ENCODE measurements at regions not wholly inside any gene's neighbourhood (a gene's known extent, or its start where the extent isn't known, plus 50 kb on each side); places are given as distances from the start of the nearest gene placed in this dataset.
"Not testable (repeated sequence)": the region's sequence is repeated elsewhere in the genome, so short reads cannot be mapped to it uniquely, and the experiment has no call there.

DNA sequence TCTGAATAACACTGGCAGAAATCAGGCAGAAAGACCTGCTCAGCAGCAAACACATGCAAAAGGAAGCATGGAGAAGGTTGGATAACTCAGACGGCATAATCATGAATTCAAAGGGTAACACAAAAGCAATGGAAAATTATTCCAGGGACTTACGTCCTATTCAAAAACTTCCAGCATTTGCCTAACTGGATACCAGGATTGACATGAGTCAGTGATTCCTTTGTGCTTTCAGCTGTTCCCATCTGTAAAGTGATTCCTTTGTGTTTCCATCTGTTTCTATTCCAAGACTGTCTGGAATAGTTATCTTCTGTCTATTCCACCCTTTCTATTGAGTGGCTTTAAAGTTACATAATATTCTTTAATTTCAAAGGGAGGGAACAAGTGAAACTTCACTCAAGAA, 1361.7 kb upstream of the CDH9 start:
- no peak for DNase-seq (ENCODE audit: extremely low spot score)
- POLR2A ChIA-PET, result no interaction called here
- CTCF ChIA-PET, result no interaction called here
- TF ChIP-seq, protein P1, sequence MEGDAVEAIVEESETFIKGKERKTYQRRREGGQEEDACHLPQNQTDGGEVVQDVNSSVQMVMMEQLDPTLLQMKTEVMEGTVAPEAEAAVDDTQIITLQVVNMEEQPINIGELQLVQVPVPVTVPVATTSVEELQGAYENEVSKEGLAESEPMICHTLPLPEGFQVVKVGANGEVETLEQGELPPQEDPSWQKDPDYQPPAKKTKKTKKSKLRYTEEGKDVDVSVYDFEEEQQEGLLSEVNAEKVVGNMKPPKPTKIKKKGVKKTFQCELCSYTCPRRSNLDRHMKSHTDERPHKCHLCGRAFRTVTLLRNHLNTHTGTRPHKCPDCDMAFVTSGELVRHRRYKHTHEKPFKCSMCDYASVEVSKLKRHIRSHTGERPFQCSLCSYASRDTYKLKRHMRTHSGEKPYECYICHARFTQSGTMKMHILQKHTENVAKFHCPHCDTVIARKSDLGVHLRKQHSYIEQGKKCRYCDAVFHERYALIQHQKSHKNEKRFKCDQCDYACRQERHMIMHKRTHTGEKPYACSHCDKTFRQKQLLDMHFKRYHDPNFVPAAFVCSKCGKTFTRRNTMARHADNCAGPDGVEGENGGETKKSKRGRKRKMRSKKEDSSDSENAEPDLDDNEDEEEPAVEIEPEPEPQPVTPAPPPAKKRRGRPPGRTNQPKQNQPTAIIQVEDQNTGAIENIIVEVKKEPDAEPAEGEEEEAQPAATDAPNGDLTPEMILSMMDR (IDR thresholded peaks at IDR 0.05; ENCODE audit: control extremely low read depth, extremely low read depth, low read depth, missing control alignments), result no peak

DNA sequence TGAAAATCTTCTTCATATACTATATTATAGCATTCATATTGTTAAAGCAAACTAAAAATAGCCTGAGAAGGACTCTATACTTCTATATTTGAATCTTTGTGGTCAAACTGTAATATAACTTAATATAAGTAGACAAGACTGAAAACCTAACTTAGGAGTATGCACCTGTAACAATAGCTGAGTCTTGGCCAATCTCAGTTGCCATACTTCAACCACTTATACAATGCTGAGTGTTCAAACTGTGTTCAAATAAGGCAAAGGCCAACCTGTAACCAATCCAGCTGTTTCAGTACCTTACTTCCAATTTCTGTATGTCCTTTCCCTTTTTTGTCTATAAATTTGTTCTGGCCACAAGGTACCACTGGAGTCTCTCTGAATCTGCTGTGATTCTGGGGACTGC, 1360.8 kb upstream of the CDH9 start:
- ChIA-PET POLR2A (no interaction called here), CTCF (no interaction called here)
- TF ChIP-seq, protein P1 (IDR thresholded peaks at IDR 0.05; ENCODE audit: control extremely low read depth, extremely low read depth, low read depth, missing control alignments), result no peak
- no peak for DNase-seq (ENCODE audit: extremely low spot score)

DNA sequence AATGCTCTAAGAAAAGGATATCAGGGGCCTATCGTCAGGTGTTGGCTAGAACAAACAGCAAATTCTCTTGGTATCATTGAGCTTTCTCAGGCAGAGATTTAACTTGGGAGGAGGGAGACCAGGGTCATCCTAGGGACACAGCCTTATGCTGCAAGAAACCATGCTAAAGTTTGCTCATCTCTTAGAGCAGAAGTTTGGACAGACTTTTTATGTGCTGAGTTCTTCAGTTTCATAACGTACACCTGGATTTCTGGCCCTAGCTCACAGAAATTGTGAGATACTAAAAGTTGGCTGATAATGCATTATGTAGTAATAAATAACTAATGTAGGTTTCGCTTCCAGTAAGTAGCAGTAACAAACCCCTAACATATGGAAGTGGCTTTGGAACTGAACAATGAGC, 1359.8 kb upstream of the CDH9 start:
- ChIA-PET POLR2A (no interaction called here), CTCF (interaction anchor here (0.9 to 1.4 kb wide), 2 partner anchors 12 to 16 kb away, joined by 3 to 4 read pairs; no protein-coding TSS in a partner anchor)
- no peak for DNase-seq (ENCODE audit: extremely low spot score)
- TF ChIP-seq, protein P1 (IDR thresholded peaks at IDR 0.05; ENCODE audit: control extremely low read depth, extremely low read depth, low read depth, missing control alignments), result no peak

DNA sequence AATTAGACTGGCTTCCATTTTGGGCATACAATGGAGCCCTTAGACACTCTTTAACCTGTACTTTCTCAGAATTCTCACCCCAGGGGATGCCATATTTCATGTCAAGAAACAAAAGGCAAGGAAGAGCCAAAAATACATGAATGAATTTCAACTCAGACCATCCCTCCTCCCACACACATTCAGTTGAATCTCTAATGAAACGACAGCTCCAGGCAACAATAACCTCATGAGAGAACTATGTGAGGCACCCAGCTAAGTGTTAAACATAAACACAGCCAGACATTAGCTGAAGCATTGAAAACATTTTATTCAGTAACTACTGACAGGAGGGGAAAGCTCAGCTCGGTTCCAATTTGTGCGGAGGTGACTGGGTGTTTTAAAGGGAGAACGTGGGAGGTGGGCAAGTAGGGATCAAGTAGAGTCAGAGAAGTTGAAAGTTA, 1359.1 kb upstream of the CDH9 start:
- ChIA-PET POLR2A (no interaction called here), CTCF (interaction anchor here (1.4 kb wide), 1 partner anchor 13 kb away, joined by 4 read pairs; no protein-coding TSS in a partner anchor)
- TF ChIP-seq, protein P1 (IDR thresholded peaks at IDR 0.05; ENCODE audit: control extremely low read depth, extremely low read depth, low read depth, missing control alignments), result no peak
- DNase-seq (ENCODE audit: extremely low spot score), result no peak

DNA sequence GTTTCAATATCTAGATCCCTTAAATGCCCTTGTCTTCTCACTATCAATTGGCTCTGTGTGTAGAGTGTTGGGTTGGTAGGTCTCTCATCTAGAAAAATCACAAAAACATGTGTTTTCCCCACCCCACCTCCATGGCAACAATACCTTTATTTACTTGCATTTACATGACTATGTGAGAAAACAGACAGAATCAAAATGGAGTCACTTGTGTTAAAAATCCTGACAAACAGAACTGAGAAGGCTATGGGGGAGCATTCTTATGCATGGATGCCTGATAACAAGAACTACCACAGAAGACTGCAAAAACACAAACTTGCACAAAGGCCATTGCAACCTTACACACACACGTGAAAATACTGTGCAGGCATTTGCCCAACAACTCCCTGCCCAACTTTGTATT, 1352.9 kb upstream of the CDH9 start:
- TF ChIP-seq, protein P1 (IDR thresholded peaks at IDR 0.05; ENCODE audit: control extremely low read depth, extremely low read depth, low read depth, missing control alignments), result no peak
- POLR2A ChIA-PET, result no interaction called here
- DNase-seq (ENCODE audit: extremely low spot score), result no peak
- CTCF ChIA-PET, result no interaction called here

DNA sequence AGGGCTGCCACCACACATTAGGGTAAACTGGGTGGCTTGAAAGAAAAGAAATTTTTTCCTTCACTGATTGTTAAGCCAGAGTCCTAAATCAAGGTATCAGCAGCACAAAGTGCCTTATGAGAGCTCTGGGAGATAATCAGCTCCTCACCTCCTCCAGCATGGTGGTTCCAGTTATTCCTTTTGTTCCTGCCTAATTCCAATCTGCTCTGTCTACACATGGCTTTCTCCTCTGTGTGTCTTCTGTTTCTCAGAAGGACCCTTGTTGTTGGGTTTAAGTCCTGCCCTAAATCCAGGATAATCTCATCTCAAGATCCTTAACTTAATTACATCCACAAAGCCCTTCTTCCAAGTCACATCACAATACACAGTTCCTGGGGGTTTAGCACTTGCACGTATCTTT, 1352.0 kb upstream of the CDH9 start:
- TF ChIP-seq, protein P1 (IDR thresholded peaks at IDR 0.05; ENCODE audit: control extremely low read depth, extremely low read depth, low read depth, missing control alignments), result no peak
- CTCF ChIA-PET, result no interaction called here
- POLR2A ChIA-PET, result no interaction called here
- DNase-seq (ENCODE audit: extremely low spot score), result no peak

DNA sequence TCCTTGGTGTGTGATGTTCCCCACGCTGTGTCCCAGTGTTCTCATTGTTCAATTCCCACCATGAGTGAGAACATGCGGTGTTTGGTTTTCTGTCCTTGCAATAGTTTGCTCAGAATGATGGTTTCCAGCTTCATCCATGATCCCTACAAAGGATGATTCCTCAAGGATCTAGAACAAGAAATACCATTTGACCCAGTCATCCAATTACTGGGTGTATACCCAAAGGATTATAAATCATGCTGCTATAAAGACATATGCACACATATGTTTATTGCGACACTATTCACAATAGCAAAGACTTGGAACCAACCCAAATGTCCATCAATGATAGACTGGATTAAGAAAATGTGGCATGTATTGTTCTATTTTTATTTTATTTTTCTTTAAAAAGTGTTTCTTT, 1351.3 kb upstream of the CDH9 start:
- CTCF ChIA-PET; POLR2A ChIA-PET; DNase-seq (ENCODE audit: extremely low spot score): not testable (repeated sequence)

Data from GM10248 (cell line).